ENCODE measurements at regions not wholly inside any gene's neighbourhood (a gene's known extent, or its start where the extent isn't known, plus 50 kb on each side); places are given as distances from the start of the nearest gene placed in this dataset.

DNA sequence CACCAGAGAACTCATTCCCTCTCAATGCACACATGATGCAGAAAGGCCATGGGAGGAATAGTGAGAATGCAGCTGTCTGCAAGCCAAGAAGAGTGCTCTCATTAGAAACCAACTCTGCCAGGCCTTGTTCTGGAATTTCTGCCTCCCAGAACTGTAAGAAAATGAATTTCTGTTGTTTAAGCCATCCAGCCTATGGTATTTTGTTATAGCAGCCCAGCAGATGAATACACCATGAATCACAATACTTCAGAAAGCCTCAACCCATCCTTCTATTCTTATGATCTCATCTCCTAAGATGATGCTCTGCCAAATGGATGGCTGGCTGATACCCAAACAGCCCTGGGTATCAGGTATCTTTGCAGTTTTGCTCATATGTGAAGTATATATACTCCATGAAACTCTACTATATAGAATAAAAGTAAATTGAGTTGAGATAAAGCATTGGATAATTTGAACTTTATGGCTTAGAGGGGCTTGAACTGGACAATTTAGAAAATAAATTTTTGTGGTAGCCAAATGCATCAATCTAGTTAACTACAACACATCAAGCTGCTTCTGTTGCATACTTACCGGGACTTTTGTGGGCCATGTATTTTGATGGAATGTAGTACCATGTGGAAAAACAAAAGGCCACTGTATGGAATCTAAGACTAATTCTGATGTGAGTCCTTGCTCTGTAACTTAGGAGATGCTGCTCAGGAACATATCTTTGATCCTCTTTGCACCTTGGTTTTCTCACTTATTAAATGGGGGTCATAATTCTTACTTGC is 245.9 kb downstream of the HS3ST1 start:
- DNase-seq (ENCODE audit: low read depth in 1 of 2, low spot score in 1 of 2) = no peak
- no peak for TF ChIP-seq SPI1 (IDR thresholded peaks at IDR 0.05; ENCODE audit: borderline replicate concordance, low read depth)
- no peak for TF ChIP-seq POLR2AphosphoS5 (IDR thresholded peaks at IDR 0.05; ENCODE audit: low read depth)
- TF ChIP-seq CTCF (IDR thresholded peaks at IDR 0.05; ENCODE audit: insufficient read depth, low read length) = no peak
- TF ChIP-seq GABPA (IDR thresholded peaks at IDR 0.05; ENCODE audit: low read depth) = no peak
- TF ChIP-seq REST (IDR thresholded peaks at IDR 0.05; ENCODE audit: insufficient replicate concordance, low read depth) = no peak
- Histone ChIP-seq H3K4me3 (replicated peaks; ENCODE audit: insufficient read depth, low read length) (no peak overlapping the region), H3K27me3 (ENCODE audit: insufficient read depth, poor library complexity, severe bottlenecking) (no peaks in the 10 kb centered on the region), H3K27ac (replicated peaks) (no peak overlapping the region)

DNA sequence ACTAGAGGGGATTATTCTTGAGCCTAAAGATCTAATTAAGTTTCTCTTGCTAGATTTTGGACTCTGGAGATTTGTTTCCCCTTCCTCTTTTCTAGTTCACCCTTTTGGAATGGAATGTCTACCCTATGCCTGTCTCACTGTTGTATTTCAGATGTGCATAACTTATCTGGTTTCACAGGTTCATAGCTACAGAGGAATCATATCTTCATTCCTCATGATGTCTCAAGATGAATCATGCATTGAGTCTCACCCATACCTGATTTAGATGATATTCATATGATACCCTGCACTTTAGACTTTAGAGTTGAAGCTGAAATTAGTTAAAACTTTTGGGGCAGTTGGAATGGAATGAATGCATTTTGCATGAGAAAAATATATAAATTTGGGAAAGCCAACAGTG is 246.7 kb downstream of the HS3ST1 start:
- no peak for DNase-seq (ENCODE audit: low read depth in 1 of 2, low spot score in 1 of 2)
- H3K27me3 ChIP-seq (ENCODE audit: insufficient read depth, poor library complexity, severe bottlenecking) = no peaks in the 10 kb centered on the region
- H3K27ac ChIP-seq (replicated peaks) = no peak overlapping the region
- TF ChIP-seq REST (IDR thresholded peaks at IDR 0.05; ENCODE audit: insufficient replicate concordance, low read depth) (no peak), CTCF (IDR thresholded peaks at IDR 0.05; ENCODE audit: insufficient read depth, low read length) (no peak), GABPA (IDR thresholded peaks at IDR 0.05; ENCODE audit: low read depth) (no peak), SPI1 (IDR thresholded peaks at IDR 0.05; ENCODE audit: borderline replicate concordance, low read depth) (no peak), POLR2AphosphoS5 (IDR thresholded peaks at IDR 0.05; ENCODE audit: low read depth) (no peak)
- no peak overlapping the region for H3K4me3 ChIP-seq (replicated peaks; ENCODE audit: insufficient read depth, low read length)

DNA sequence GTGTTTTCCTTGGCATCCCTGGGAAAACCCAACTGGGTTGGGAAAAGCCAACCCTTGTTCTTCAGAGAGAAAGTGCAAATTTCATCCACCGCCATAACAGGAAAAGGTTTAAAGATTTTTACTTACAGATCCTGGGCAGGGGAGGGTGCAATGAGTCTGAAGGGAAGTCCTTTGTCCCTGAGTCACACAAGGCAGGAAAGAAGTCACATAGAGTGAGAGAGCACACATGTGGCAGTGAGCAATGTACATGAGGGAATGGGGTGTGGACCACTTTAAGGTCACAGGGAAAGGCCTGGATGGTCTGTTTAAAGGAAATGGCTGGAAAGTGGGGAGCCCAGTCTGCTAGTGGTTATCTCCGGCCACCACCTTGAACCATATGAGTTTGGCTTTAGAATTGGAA is 248.9 kb downstream of the HS3ST1 start:
- H3K4me3 ChIP-seq (replicated peaks; ENCODE audit: insufficient read depth, low read length) = no peak overlapping the region
- DNase-seq (ENCODE audit: low read depth in 1 of 2, low spot score in 1 of 2) = no peak
- TF ChIP-seq GABPA (IDR thresholded peaks at IDR 0.05; ENCODE audit: low read depth) = no peak
- no peak for TF ChIP-seq POLR2AphosphoS5 (IDR thresholded peaks at IDR 0.05; ENCODE audit: low read depth)
- TF ChIP-seq SPI1 (IDR thresholded peaks at IDR 0.05; ENCODE audit: borderline replicate concordance, low read depth) = no peak
- TF ChIP-seq CTCF (IDR thresholded peaks at IDR 0.05; ENCODE audit: insufficient read depth, low read length) = no peak
- no peak for TF ChIP-seq REST (IDR thresholded peaks at IDR 0.05; ENCODE audit: insufficient replicate concordance, low read depth)
- H3K27ac ChIP-seq (replicated peaks) = no peak overlapping the region
- no peaks in the 10 kb centered on the region for H3K27me3 ChIP-seq (ENCODE audit: insufficient read depth, poor library complexity, severe bottlenecking)
